HCT116 (cell line): ENCODE measurements at regions not wholly inside any gene's neighbourhood (a gene's known extent, or its start where the extent isn't known, plus 50 kb on each side); places are given as distances from the start of the nearest gene placed in this dataset.

Source experiments
- CEBPB ChIP-seq: IDR thresholded peaks from 2 replicates; pipeline ENCODE4 v1.6.1; 2012; ENCODE audit warnings: low read depth
- EGR1 ChIP-seq: IDR thresholded peaks from 2 replicates; pipeline ENCODE4 v1.6.1; 2012; ENCODE audit warnings: low read depth
- ELF1 ChIP-seq: IDR thresholded peaks from 2 replicates; pipeline ENCODE4 v1.6.1; 2012; ENCODE audit warnings: low read depth, borderline replicate concordance
- EZH2 ChIP-seq: fragments of 200-600 bp; sonication (generic); IDR thresholded peaks from 2 replicates; pipeline ENCODE4 v1.6.1; 2017; ENCODE audit warnings: antibody characterized with exemption, mixed run types
- JUND ChIP-seq: IDR thresholded peaks from 2 replicates; pipeline ENCODE4 v1.6.1; 2012
- POLR2A ChIP-seq: IDR thresholded peaks from 2 replicates; pipeline ENCODE4 v1.7.0; 2011; ENCODE audit warnings: borderline replicate concordance; ENCODE audit not compliant: insufficient read depth, insufficient read length; ENCODE audit errors: extremely low read depth
- POLR2AphosphoS5 ChIP-seq: IDR thresholded peaks from 2 replicates; pipeline ENCODE4 v1.6.1; 2011; ENCODE audit warnings: mild to moderate bottlenecking, low read depth, low read length, moderate library complexity
- TF ChIP-seq, protein P1 (sequence below), 3 experiments: fragments of 200-600 bp in 1 of 3; sonication (generic) in 1 of 3; IDR thresholded peaks in 2 of 3; conservative IDR thresholded peaks in 1 of 3; 2 replicates each; pipeline ENCODE4 v1.5.1; 2012 to 2017; ENCODE audit warnings: low read depth in 2 of 3, low read length in 2 of 3, antibody characterized with exemption in 1 of 3, borderline replicate concordance in 1 of 3, control low read depth in 1 of 3, mild to moderate bottlenecking in 1 of 3, mixed read lengths in 1 of 3, mixed run types in 1 of 3, moderate library complexity in 1 of 3; ENCODE audit not compliant: insufficient read depth in 1 of 3

DNA sequence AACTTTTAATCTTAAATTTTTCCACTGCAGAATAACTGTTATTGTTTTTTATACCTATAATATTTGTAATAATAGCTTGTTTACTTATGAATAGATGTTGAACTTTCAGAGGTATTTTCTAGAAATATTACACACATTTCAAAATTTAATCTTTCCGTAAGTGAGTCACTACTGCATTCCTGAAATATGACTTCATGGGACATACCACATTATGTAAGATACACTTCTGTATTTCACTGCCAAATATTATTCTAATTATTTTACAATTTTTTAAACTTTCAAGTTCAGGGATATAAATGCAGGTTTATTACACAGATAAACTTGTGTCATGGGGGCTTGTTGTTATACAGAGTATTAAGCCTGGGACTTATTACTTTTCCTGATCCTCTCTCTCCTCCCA is 2220.5 kb downstream of the NCAM2 start:
- TF ChIP-seq ELF1: no peak
- TF ChIP-seq POLR2AphosphoS5: no peak
- no peak for TF ChIP-seq EZH2
- TF ChIP-seq, protein P1, sequence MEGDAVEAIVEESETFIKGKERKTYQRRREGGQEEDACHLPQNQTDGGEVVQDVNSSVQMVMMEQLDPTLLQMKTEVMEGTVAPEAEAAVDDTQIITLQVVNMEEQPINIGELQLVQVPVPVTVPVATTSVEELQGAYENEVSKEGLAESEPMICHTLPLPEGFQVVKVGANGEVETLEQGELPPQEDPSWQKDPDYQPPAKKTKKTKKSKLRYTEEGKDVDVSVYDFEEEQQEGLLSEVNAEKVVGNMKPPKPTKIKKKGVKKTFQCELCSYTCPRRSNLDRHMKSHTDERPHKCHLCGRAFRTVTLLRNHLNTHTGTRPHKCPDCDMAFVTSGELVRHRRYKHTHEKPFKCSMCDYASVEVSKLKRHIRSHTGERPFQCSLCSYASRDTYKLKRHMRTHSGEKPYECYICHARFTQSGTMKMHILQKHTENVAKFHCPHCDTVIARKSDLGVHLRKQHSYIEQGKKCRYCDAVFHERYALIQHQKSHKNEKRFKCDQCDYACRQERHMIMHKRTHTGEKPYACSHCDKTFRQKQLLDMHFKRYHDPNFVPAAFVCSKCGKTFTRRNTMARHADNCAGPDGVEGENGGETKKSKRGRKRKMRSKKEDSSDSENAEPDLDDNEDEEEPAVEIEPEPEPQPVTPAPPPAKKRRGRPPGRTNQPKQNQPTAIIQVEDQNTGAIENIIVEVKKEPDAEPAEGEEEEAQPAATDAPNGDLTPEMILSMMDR (IDR thresholded peaks at IDR 0.05 in 2 of 3, conservative IDR thresholded peaks at IDR 0.05 in 1 of 3; ENCODE audit: borderline replicate concordance in 1 of 3, insufficient read depth in 1 of 3, low read depth in 2 of 3, low read length in 2 of 3): no peak
- TF ChIP-seq POLR2A: no peak
- no peak for TF ChIP-seq EGR1
- TF ChIP-seq CEBPB: no peak
- no peak for TF ChIP-seq JUND
